Dedifferentiated amniotic fluid mesenchymal stem cell (primary cell): ENCODE measurements at regions not wholly inside any gene's neighbourhood (a gene's known extent, or its start where the extent isn't known, plus 50 kb on each side); places are given as distances from the start of the nearest gene placed in this dataset.

ENCODE experiments used
- DNase-seq: peaks from one replicate; pipeline ENCODE4 v3.0.0-alpha.2; 2016; ENCODE audit errors: extremely low spot score

DNA sequence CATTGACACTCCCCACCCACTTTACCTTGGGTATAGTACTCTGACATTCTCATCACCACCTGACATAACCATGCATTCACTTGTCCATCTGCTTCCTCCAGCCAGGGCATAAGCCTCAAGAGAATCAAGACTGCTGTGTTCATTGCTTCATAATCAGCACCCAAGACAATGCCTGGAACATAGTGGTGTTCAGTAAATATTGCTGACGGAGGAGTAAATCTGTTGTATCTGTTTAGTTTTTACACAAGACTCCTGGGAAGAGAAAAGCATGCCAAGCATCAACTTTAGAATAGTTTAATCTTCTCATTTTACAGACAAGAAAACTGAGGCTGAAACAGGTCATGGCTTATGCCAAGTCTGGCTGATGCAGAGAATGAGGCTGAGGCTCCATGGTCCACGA, 173.9 kb upstream of the DUSP10 start:
- DNase-seq = no peak

DNA sequence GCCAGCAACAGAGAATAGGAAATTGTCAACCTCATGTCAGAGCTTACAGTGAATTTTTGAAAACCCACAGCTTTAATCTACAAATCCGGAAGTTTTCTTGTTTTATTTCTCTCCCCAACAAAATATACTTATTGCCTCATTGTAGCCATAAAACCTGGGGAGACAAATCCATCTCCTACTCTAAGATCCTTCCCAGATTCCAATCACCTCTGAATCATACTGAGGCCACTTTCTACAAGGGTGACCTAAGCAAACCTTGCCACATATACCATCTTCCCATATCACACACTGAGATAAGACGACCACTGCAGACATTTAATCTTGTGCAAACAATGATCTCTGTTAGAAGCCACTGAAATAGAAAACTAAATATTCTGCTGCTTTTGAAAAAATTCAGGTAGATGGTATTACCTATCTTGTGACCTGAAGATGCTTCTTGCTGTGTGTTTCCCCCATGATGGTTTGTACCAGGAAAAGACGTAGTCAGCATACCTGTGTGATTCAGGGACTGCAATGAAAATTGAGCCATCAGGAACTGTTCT, 171.5 kb upstream of the DUSP10 start:
- DNase-seq = no peak

DNA sequence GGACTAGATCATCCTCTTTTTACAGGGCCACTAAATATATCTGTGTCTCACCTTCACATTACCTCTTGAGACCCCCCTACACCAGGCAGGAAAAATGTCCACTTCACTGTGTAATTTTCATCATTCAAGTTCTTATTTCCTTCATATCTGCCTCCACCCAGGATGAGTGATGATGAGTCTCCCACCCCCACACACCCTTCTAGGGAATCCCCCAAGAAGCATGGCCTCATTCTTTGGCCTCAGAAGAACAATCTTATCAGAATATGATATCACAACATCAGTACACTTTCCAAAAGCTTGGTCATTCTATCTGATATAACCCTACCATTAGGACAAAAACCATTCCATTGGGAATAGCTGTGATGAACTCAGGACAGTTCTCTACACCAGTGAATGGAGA, 170.3 kb upstream of the DUSP10 start:
- no peak for DNase-seq

GRCh38 chr1:221911714-221912113, 169.8 kb upstream of the DUSP10 start:
- no peak for DNase-seq

GRCh38 chr1:221910222-221910621, 168.3 kb upstream of the DUSP10 start:
- no peak for DNase-seq

GRCh38 chr1:221908573-221908972, 166.7 kb upstream of the DUSP10 start:
- DNase-seq = no peak

DNA sequence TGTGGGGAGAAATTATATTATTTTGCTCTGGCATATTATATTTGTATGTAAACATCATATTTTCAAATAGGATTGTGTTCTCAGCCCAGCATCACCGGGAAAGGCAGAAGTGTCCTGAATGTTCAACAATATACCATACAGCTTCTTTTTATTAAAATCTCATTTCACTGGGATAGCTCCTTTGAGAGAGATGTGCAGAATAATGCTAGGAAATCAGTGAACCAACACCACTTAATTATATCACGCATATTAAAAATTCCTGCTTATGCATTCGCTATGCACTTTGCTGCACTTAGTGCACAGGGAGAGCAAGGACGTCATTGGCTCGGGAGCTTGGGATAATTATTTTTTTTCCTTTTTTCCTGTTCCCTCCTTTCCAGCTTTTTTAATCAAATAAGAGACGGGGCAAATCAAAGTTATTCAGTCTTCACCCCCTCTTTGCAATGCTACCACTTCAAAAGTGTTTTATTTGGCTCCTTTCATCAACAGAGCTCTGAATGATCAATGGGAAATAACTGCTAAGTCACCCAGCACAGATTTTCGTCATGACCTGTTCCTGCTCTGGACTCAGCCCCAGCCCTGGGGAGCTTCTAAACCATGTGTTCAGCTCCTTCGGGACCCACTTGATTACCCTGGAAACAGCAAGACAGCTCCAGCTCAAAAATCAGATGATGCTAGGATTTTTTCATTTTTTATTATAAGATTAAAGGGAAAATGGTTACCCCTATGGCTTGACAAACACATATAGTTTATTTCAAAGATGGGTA, 165.5 kb upstream of the DUSP10 start:
- no peak for DNase-seq

- no peak for DNase-seq
Observed at GRCh38 chr1:221905802-221906201, 163.9 kb upstream of the DUSP10 start.

DNA sequence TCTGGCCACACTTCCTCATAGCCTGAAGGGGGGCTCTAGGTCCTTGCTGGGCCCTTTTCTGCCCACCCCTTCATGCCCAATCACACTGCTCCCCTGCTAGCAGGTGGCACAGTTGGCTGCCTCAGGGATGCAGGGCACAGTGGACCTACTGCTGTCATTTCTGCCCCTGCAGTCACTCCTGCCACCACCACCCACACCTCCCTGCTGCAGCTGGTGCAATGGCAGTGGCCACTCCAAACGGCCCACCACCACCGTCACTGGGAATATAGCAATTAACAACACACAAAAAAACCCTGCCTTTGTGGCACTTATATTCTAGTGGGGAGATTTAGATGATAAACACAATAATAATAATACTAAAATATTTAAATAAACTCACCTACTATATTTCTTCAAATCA, 162.4 kb upstream of the DUSP10 start:
- DNase-seq = no peak

DNA sequence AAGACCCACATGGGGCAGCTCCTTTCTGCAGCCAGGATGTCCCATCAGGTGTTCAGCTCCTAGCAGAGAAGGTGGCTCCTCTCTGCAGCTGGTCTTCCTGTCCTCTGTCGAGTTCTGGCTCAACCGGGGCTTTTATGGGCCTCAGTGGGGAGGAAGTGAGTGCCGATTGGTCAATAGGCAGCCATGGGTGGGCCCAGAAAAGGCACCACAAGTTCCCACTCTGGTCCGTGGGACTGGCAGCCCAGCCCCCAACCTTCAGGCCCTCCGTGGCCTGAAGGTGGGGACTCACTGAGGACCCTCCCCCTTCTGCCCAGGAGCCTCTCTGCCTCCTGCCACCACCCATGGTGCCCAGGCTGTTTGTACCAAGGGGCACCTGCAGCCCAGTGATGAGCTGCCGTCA, 161.7 kb upstream of the DUSP10 start:
- DNase-seq = no peak

GRCh38 chr1:221902961-221903360, 161.1 kb upstream of the DUSP10 start:
- no peak for DNase-seq

GRCh38 chr1:221900678-221901077, 158.8 kb upstream of the DUSP10 start:
- DNase-seq = no peak

DNA sequence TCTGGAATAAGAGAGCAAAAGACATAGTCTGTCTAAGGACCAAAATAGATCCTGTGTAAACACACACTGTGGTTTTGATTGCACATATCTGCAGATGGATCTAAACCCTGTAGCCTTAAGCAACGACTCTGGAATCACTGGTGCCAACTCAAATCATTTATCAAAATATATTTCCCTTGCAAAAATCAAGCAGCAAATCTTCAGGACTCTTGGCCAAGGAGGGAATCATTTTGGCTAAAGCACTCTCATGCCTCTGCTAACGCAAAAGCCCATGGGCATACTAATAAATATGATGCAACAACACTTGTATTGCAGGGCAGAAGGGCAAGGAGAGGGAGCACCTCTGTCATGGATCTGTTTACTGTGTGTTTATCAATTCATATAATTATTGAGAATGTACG, 155.4 kb upstream of the DUSP10 start:
- DNase-seq = peak; percentile 40

GRCh38 chr1:221892301-221892830, 150.5 kb upstream of the DUSP10 start:
- no peak for DNase-seq

DNA sequence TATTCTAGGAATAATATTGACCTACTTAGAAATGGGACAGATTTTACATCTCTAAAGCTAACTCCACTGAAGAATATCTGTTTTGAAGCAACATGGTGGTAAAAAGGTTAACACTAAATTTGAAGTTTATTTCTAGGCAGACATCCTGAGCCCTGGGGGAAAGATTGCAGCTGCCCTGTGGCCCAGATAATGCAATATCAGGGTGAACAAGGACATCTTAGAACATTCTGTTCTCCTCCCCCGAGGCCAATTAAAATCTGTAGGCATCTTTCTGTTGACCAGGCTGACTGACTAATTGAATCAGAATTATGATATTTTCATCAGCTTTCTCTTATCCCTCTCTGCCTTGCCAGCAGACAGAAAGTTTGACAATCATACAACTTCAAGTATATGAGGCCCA, 149.8 kb upstream of the DUSP10 start:
- DNase-seq = no peak

DNA sequence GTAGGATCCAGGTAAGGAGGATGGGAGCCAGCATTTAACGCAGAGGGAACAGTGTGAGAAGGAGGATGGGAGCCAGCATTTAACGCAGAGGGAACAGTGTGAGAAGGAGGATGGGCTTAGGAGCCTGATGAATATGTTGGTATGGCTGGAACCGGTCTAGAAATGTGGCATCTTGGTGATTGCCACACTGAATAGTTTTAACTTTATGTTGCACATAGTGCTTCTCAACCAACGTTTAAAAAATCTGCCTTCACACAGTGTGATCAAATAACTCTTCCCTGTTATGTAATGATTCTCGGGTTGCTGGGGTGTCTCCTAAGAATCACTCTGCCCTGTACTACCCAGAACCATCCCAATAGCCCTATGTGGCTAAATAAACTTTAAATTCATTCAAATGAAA, 146.9 kb upstream of the DUSP10 start:
- DNase-seq = no peak

GRCh38 chr1:221888218-221888617, 146.3 kb upstream of the DUSP10 start:
- DNase-seq = no peak

DNA sequence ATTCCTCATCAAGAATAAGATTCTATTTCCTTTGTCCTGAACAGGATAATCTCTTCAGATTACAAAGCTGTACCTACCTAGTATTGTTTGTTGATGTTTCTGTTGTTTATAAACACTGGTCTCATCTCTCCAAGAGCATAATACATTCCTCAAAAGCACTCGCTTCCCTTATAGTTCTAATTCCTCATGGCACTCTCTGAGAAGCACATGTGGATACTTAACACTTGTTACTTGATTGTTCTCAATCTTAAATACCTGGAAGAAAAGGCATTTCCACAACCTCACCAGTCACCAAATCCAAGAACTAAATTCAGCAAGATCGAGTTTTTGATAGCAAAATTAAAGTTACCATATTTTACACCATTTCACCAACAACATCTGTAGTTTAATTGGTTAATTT, 145.9 kb upstream of the DUSP10 start:
- no peak for DNase-seq

- no peak for DNase-seq
Observed at GRCh38 chr1:221887415-221887746, 145.5 kb upstream of the DUSP10 start.

DNA sequence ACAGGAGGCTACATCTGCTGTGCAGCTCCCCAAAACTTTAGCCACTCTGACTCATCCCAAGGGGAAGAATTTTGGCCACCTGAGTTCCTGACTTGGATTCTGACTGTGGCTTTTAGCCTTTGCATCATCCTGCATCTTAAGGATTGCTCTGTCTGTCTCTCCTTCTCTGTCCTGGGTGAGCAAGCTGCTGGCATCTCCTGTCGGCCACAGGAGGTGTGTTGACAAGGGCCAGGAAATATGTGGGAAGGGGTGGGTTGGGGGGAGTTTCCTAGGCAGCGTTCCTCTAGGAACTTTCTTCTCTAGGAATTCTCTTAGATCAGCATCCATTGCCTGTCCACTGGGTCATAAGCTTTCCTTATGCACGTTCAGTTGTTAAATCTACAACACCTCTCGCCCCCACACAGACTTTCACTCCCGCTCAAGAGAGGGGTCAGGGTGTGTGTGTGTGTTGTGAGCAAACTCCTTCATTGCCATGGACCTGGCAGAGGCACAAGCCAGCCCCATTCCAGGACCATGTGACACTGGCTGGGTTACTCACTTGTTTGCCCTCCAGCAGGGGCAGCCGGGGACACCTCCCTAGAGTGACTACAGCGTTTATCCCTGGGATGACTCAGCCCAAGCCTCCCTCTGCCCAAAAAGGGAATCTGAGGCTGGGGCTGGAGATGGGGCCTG, 145.0 kb upstream of the DUSP10 start:
- DNase-seq = peak; percentile 88

GRCh38 chr1:221886311-221886710, 144.4 kb upstream of the DUSP10 start:
- no peak for DNase-seq

- no peak for DNase-seq
Observed at GRCh38 chr1:221884821-221885220, 142.9 kb upstream of the DUSP10 start.
